ENCODE measurements at regions not wholly inside any gene's neighbourhood (a gene's known extent, or its start where the extent isn't known, plus 50 kb on each side); places are given as distances from the start of the nearest gene placed in this dataset.
"Not testable (repeated sequence)": the region's sequence is repeated elsewhere in the genome, so short reads cannot be mapped to it uniquely, and the experiment has no call there.

- no peak overlapping the region for H3K27ac ChIP-seq
- DNase-seq (ENCODE audit: low spot score) = no peak
- no peak for TF ChIP-seq CTCF (IDR thresholded peaks at IDR 0.05)
- no peak overlapping the region for H3K4me3 ChIP-seq
These were observed 312.2 kb downstream of the PTH2R start for GRCh38 chr2:208718828-208719227.

GRCh38 chr2:208722731-208723130, 316.1 kb downstream of the PTH2R start:
- no peak for DNase-seq (ENCODE audit: low spot score)
- TF ChIP-seq CTCF (IDR thresholded peaks at IDR 0.05) = no peak
- H3K27ac ChIP-seq = no peak overlapping the region
- no peak overlapping the region for H3K4me3 ChIP-seq

GRCh38 chr2:208725280-208725679, 318.7 kb downstream of the PTH2R start:
- DNase-seq (ENCODE audit: low spot score) = no peak
- no peak overlapping the region for H3K27ac ChIP-seq
- TF ChIP-seq CTCF (IDR thresholded peaks at IDR 0.05) = no peak
- no peak overlapping the region for H3K4me3 ChIP-seq

- no peak for DNase-seq (ENCODE audit: low spot score)
- H3K27ac ChIP-seq = no peak overlapping the region
- H3K4me3 ChIP-seq = no peak overlapping the region
- no peak for TF ChIP-seq CTCF (IDR thresholded peaks at IDR 0.05)
These were observed 319.6 kb downstream of the PTH2R start for GRCh38 chr2:208726242-208726641.

- H3K27ac ChIP-seq; H3K4me3 ChIP-seq; DNase-seq (ENCODE audit: low spot score): not testable (repeated sequence)
These were observed 345.2 kb downstream of the PTH2R start for GRCh38 chr2:208751663-208752415.

GRCh38 chr2:208757364-208757763, 350.8 kb downstream of the PTH2R start:
- H3K4me3 ChIP-seq = no peak overlapping the region
- DNase-seq (ENCODE audit: low spot score) = no peak
- TF ChIP-seq CTCF (IDR thresholded peaks at IDR 0.05) = no peak
- no peak overlapping the region for H3K27ac ChIP-seq

- not testable (repeated sequence) for DNase-seq (ENCODE audit: low spot score); H3K4me3 ChIP-seq; H3K27ac ChIP-seq
These were observed 366.5 kb downstream of the PTH2R start for GRCh38 chr2:208773074-208773473.

- no peak overlapping the region for H3K27ac ChIP-seq
- no peak for TF ChIP-seq CTCF (IDR thresholded peaks at IDR 0.05)
- H3K4me3 ChIP-seq = no peak overlapping the region
- no peak for DNase-seq (ENCODE audit: low spot score)
These were observed 374.6 kb downstream of the PTH2R start for GRCh38 chr2:208781166-208781565.
